HG02943 (cell line): ENCODE measurements at regions not wholly inside any gene's neighbourhood (a gene's known extent, or its start where the extent isn't known, plus 50 kb on each side); places are given as distances from the start of the nearest gene placed in this dataset.
"Not testable (repeated sequence)": the region's sequence is repeated elsewhere in the genome, so short reads cannot be mapped to it uniquely, and the experiment has no call there.

Source experiments
- ATAC-seq: cut with Tn5 transposase; IDR thresholded peaks from one replicate; pipeline ENCODE4 v1.9.1; 2021; ENCODE audit warnings: mild to moderate bottlenecking, low read depth, moderate library complexity; ENCODE audit not compliant: unreplicated experiment

GRCh38 chr20:23143986-23144690 is 58.0 kb upstream of the CD93 start:
- no peak for ATAC-seq

GRCh38 chr20:23143098-23143497 is 57.0 kb upstream of the CD93 start:
- no peak for ATAC-seq

GRCh38 chr20:23142162-23143050 is 56.3 kb upstream of the CD93 start:
- ATAC-seq, result no peak

GRCh38 chr20:23141450-23142161 is 55.5 kb upstream of the CD93 start:
- no peak for ATAC-seq

GRCh38 chr20:23140991-23141390 is 54.9 kb upstream of the CD93 start:
- ATAC-seq, result no peak

GRCh38 chr20:23139984-23140383 is 53.9 kb upstream of the CD93 start:
- not testable (repeated sequence) for ATAC-seq

- ATAC-seq, result no peak
Observed at GRCh38 chr20:23139524-23139923, 53.4 kb upstream of the CD93 start.

- ATAC-seq, result no peak
Observed at GRCh38 chr20:23138682-23139081, 52.6 kb upstream of the CD93 start.

GRCh38 chr20:23138226-23138625 is 52.1 kb upstream of the CD93 start:
- no peak for ATAC-seq

GRCh38 chr20:23136893-23137745 is 51.0 kb upstream of the CD93 start:
- ATAC-seq, result no peak

- ATAC-seq, result no peak
Observed at GRCh38 chr20:23135449-23136420, 49.6 kb upstream of the CD93 start.
